Stomach smooth muscle (tissue), 2 donors: ENCODE measurements at regions not wholly inside any gene's neighbourhood (a gene's known extent, or its start where the extent isn't known, plus 50 kb on each side); places are given as distances from the start of the nearest gene placed in this dataset.

ENCODE experiments used
- H3K27ac ChIP-seq: one replicate; pipeline ENCODE4 v1.7.0; 2013; ENCODE audit warnings: mild to moderate bottlenecking, low read length, inconsistent platforms
- H3K27me3 ChIP-seq, 2 donors: one replicate each; pipeline ENCODE4 v1.7.0; 2013; ENCODE audit warnings: low read length in 2 of 2; ENCODE audit not compliant: insufficient read depth in 2 of 2, control insufficient read depth in 1 of 2
- H3K36me3 ChIP-seq, 2 donors: one replicate each; pipeline ENCODE4 v1.7.0; 2013; ENCODE audit warnings: low read length in 2 of 2; ENCODE audit not compliant: control insufficient read depth in 2 of 2, insufficient read depth in 2 of 2
- H3K4me1 ChIP-seq: one replicate; pipeline ENCODE4 v1.7.0; 2013; ENCODE audit warnings: low read length; ENCODE audit not compliant: control insufficient read depth, insufficient read depth
- H3K4me3 ChIP-seq, 2 donors: one replicate each; pipeline ENCODE4 v1.7.0; 2013; ENCODE audit warnings: low read length in 2 of 2
- H3K9ac ChIP-seq, 2 donors: one replicate each; pipeline ENCODE4 v1.7.0; 2013; ENCODE audit warnings: low read length in 2 of 2, mild to moderate bottlenecking in 1 of 2
- H3K9me3 ChIP-seq, 2 donors: one replicate each; pipeline ENCODE4 v1.7.0; 2013; ENCODE audit warnings: low read length in 2 of 2; ENCODE audit not compliant: control insufficient read depth in 2 of 2
- donor health status: healthy.
- donor health status: Pancreatic carcinoma.

DNA sequence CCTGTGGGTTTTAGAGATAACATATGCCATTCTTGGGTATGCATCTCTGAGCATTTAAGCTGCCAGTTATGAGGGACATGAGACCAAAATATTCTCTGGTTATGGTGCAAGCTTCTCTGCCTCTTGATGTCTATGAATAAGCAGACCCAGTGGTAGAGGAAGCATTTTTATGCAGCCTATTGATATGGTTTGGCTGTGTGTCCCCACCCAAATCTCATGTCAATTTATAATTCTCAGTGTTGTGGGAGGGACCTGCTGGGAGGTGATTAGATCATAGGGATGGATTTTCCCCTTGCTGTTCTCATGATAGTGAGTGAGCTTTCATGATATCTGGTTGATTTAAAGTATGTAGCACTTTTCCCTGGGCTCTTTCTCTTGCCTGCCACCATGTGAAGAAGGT lies 187.2 kb downstream of the ARHGAP12 start:
- H3K27me3 ChIP-seq, result no peaks in the 10 kb centered on the region
- no peak overlapping the region for H3K4me3 ChIP-seq
- no peaks in the 10 kb centered on the region for H3K4me1 ChIP-seq
- H3K27ac ChIP-seq, result no peak overlapping the region
- no peaks in the 10 kb centered on the region for H3K36me3 ChIP-seq
- H3K9ac ChIP-seq, result no peak overlapping the region
- H3K9me3 ChIP-seq, result no peaks in the 10 kb centered on the region

DNA sequence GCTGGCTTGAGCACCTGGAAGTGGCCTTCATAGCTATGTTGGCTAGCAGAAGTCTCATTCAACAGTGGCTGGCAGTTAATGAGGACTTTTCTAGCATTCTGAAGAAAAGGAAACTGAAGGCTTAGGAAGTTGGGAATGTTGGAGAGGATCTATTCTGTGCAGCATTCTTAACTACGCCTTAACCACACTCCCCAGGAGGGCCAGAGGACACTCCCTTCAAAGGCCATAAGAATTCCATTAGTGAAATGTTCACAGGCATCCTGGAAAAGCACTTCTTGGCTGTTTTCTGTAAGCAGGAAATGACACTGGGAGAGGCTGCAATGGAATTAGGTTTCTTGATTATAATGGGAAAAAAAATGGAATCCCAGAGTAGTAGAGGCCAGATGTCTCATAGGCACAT lies 188.9 kb downstream of the ARHGAP12 start:
- H3K4me3 ChIP-seq, result no peak overlapping the region
- H3K27me3 ChIP-seq, result no peaks in the 10 kb centered on the region
- no peaks in the 10 kb centered on the region for H3K9me3 ChIP-seq
- H3K36me3 ChIP-seq, result no peaks in the 10 kb centered on the region
- no peak overlapping the region for H3K9ac ChIP-seq
- peak overlapping the region; percentile 12 for H3K27ac ChIP-seq
- no peaks in the 10 kb centered on the region for H3K4me1 ChIP-seq

DNA sequence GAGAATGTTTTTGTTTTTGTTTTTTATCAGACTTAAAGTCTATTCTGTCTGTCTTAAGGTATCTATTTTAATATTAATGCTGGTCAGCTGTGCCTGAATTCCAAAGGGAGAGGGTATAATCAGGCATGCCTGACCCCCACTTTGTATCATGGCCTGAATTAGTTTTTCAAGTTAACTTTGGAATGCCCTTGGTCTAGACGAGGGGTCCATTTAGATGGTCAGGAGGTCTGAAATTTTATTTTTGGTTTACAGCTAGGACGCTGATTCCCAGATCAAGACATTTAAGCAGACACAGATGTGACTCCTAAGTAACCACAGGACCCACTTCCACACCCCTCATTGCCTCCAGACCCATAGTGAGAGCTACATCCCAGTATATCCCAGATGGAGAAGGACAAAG lies 189.5 kb downstream of the ARHGAP12 start:
- Histone ChIP-seq H3K4me1 (no peaks in the 10 kb centered on the region), H3K36me3 (no peaks in the 10 kb centered on the region), H3K9me3 (no peaks in the 10 kb centered on the region), H3K27me3 (no peaks in the 10 kb centered on the region), H3K4me3 (no peak overlapping the region), H3K27ac (no peak overlapping the region), H3K9ac (no peak overlapping the region)

- Histone ChIP-seq H3K27me3 (no peaks in the 10 kb centered on the region), H3K36me3 (no peaks in the 10 kb centered on the region), H3K27ac (no peak overlapping the region), H3K9me3 (no peaks in the 10 kb centered on the region), H3K4me1 (no peaks in the 10 kb centered on the region), H3K4me3 (no peak overlapping the region), H3K9ac (no peak overlapping the region)
Observed at GRCh38 chr10:31731711-31732110, 196.9 kb downstream of the ARHGAP12 start.

GRCh38 chr10:31730776-31731175 lies 197.9 kb downstream of the ARHGAP12 start:
- Histone ChIP-seq H3K4me3 (no peak overlapping the region), H3K27ac (no peak overlapping the region), H3K9me3 (no peaks in the 10 kb centered on the region), H3K9ac (no peak overlapping the region), H3K4me1 (no peaks in the 10 kb centered on the region), H3K27me3 (no peaks in the 10 kb centered on the region), H3K36me3 (no peaks in the 10 kb centered on the region)

GRCh38 chr10:31728698-31729224 lies 199.9 kb downstream of the ARHGAP12 start:
- Histone ChIP-seq H3K4me3 (no peak overlapping the region), H3K9me3 (no peaks in the 10 kb centered on the region), H3K9ac (no peak overlapping the region), H3K36me3 (no peaks in the 10 kb centered on the region), H3K27ac (no peak overlapping the region), H3K27me3 (no peaks in the 10 kb centered on the region), H3K4me1 (no peaks in the 10 kb centered on the region)

DNA sequence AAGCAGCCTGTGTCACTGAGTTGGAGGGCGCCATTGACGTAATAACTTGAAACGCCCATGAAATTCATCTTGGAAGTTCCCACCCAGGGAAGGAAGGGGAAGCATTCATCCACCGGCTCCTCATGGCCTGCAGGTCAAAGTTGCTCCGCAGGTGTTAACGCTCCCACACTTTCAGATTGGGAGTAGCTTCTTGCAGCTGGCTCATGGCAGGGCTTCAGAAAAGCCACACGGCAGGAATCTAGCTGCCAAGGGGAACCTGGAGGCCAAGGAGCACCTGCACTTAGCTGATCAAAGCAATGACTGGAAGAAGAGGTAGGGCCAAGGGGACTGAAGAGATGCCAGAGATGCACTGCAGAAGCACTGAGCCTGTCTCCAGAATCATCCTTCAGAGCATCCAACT lies 203.2 kb downstream of the ARHGAP12 start:
- H3K9me3 ChIP-seq, result no peaks in the 10 kb centered on the region
- no peaks in the 10 kb centered on the region for H3K4me1 ChIP-seq
- H3K27me3 ChIP-seq, result no peaks in the 10 kb centered on the region
- no peak overlapping the region for H3K27ac ChIP-seq
- H3K36me3 ChIP-seq, result no peaks in the 10 kb centered on the region
- no peak overlapping the region for H3K9ac ChIP-seq
- H3K4me3 ChIP-seq, result no peak overlapping the region

GRCh38 chr10:31724296-31724695 lies 204.3 kb downstream of the ARHGAP12 start:
- H3K4me3 ChIP-seq, result no peak overlapping the region
- H3K9me3 ChIP-seq, result no peaks in the 10 kb centered on the region
- H3K9ac ChIP-seq, result no peak overlapping the region
- no peak overlapping the region for H3K27ac ChIP-seq
- H3K36me3 ChIP-seq, result no peaks in the 10 kb centered on the region
- H3K4me1 ChIP-seq, result no peaks in the 10 kb centered on the region
- no peaks in the 10 kb centered on the region for H3K27me3 ChIP-seq

- Histone ChIP-seq H3K9ac (no peak overlapping the region), H3K9me3 (no peaks in the 10 kb centered on the region), H3K36me3 (no peaks in the 10 kb centered on the region), H3K4me1 (no peaks in the 10 kb centered on the region), H3K4me3 (no peak overlapping the region), H3K27me3 (no peaks in the 10 kb centered on the region), H3K27ac (no peak overlapping the region)
Observed at GRCh38 chr10:31723106-31723750, 205.4 kb downstream of the ARHGAP12 start.

- no peak overlapping the region for H3K4me3 ChIP-seq
- H3K27me3 ChIP-seq, result no peaks in the 10 kb centered on the region
- no peaks in the 10 kb centered on the region for H3K9me3 ChIP-seq
- no peaks in the 10 kb centered on the region for H3K36me3 ChIP-seq
- no peak overlapping the region for H3K9ac ChIP-seq
- H3K4me1 ChIP-seq, result no peaks in the 10 kb centered on the region
- H3K27ac ChIP-seq, result no peak overlapping the region
Observed at GRCh38 chr10:31721096-31721495, 207.5 kb downstream of the ARHGAP12 start.

GRCh38 chr10:31720546-31720945 lies 208.1 kb downstream of the ARHGAP12 start:
- Histone ChIP-seq H3K36me3 (no peaks in the 10 kb centered on the region), H3K9ac (no peak overlapping the region), H3K9me3 (no peaks in the 10 kb centered on the region), H3K27ac (no peak overlapping the region), H3K27me3 (no peaks in the 10 kb centered on the region), H3K4me1 (no peaks in the 10 kb centered on the region), H3K4me3 (no peak overlapping the region)
